Natural killer cell treated with Interleukin-12 subunit alpha and Interleukin-12 subunit beta and Interleukin-15 and Interleukin-18, amount 100 ng/mL, for 72 hours (primary cell): ENCODE measurements at regions not wholly inside any gene's neighbourhood (a gene's known extent, or its start where the extent isn't known, plus 50 kb on each side); places are given as distances from the start of the nearest gene placed in this dataset.

Experiments
- ATAC-seq, 2 donors: fragments of 150-1000 bp; cut with Tn5 transposase in 1 of 2; sonication (Bioruptor Pico), chemical (Tn5 transposase) in 1 of 2; 2 replicates each; pipeline ENCODE4 v1.10.0; 2021
- DNase-seq: peaks from one replicate; pipeline ENCODE4 v3.0.0; 2022; ENCODE audit warnings: low spot score
- H3K27ac Mint-ChIP-seq, 2 donors: 1 replicate in 1 of 2; 2 replicates in 1 of 2; pipeline ENCODE4 v1.8.0; 2022; ENCODE audit warnings: mixed read lengths in 2 of 2, mild to moderate bottlenecking in 1 of 2, moderate library complexity in 1 of 2
- H3K27me3 Mint-ChIP-seq, 2 donors: 1 replicate in 1 of 2; 2 replicates in 1 of 2; pipeline ENCODE4 v1.8.0; 2022; ENCODE audit warnings: mixed read lengths in 2 of 2
- H3K36me3 Mint-ChIP-seq: one replicate; pipeline ENCODE4 v1.8.0; 2022; ENCODE audit warnings: mixed read lengths
- H3K4me1 Mint-ChIP-seq, 2 donors: 1 replicate in 1 of 2; 2 replicates in 1 of 2; pipeline ENCODE4 v1.8.0; 2022; ENCODE audit warnings: low read depth in 2 of 2, mixed read lengths in 2 of 2, mild to moderate bottlenecking in 1 of 2
- H3K4me3 Mint-ChIP-seq: one replicate; pipeline ENCODE4 v1.8.0; 2022; ENCODE audit warnings: mixed read lengths
- H3K9me3 Mint-ChIP-seq: 2 replicates; pipeline ENCODE4 v1.8.0; 2022; ENCODE audit warnings: mixed read lengths

- no peak for DNase-seq
- H3K9me3 Mint-ChIP-seq: no peaks in the 10 kb centered on the region
- peak in 1 of 2 donors; percentile 61 for ATAC-seq
These were observed 129.7 kb downstream of the FAXC start for GRCh38 chr6:99219788-99220187.

GRCh38 chr6:99216959-99217358 lies 132.5 kb downstream of the FAXC start:
- ATAC-seq (no peak), DNase-seq (no peak)
- Mint-ChIP-seq H3K9me3 (no peaks in the 10 kb centered on the region), H3K36me3 (no peaks in the 10 kb centered on the region), H3K4me3 (no peak overlapping the region), H3K4me1 (no peaks in the 10 kb centered on the region), H3K27me3 (peaks cover 0 to 6% of the 10 kb centered on the region in 2 donors), H3K27ac (no peak overlapping the region)

More at GRCh38 chr6:99219788-99220187, 129.7 kb downstream of the FAXC start:
- Mint-ChIP-seq H3K4me3 (no peak overlapping the region), H3K27me3 (peaks cover 0 to 6% of the 10 kb centered on the region in 2 donors), H3K4me1 (no peaks in the 10 kb centered on the region), H3K27ac (no peak overlapping the region), H3K36me3 (no peaks in the 10 kb centered on the region)

- H3K9me3 Mint-ChIP-seq: peaks cover 4% of the 10 kb centered on the region
- H3K27ac Mint-ChIP-seq: no peak overlapping the region
- H3K4me3 Mint-ChIP-seq: no peak overlapping the region
- no peak for ATAC-seq
- DNase-seq: no peak
- no peaks in the 10 kb centered on the region for H3K4me1 Mint-ChIP-seq
- peaks cover 0 to 9% of the 10 kb centered on the region in 2 donors for H3K27me3 Mint-ChIP-seq
- H3K36me3 Mint-ChIP-seq: no peaks in the 10 kb centered on the region
These were observed 153.4 kb downstream of the FAXC start for GRCh38 chr6:99195986-99196655.

GRCh38 chr6:99192561-99192960 lies 156.9 kb downstream of the FAXC start:
- peaks cover 0 to 9% of the 10 kb centered on the region in 2 donors for H3K27me3 Mint-ChIP-seq
- no peaks in the 10 kb centered on the region for H3K36me3 Mint-ChIP-seq
- no peak overlapping the region for H3K27ac Mint-ChIP-seq
- DNase-seq (no peak), ATAC-seq (no peak)
- peaks cover 5% of the 10 kb centered on the region for H3K9me3 Mint-ChIP-seq
- no peak overlapping the region for H3K4me3 Mint-ChIP-seq
- H3K4me1 Mint-ChIP-seq: no peaks in the 10 kb centered on the region

- no peaks in the 10 kb centered on the region for H3K36me3 Mint-ChIP-seq
- ATAC-seq: peak in 1 of 2 donors; percentile 62
- DNase-seq: no peak
- peaks cover 0 to 9% of the 10 kb centered on the region in 2 donors for H3K27me3 Mint-ChIP-seq
- H3K27ac Mint-ChIP-seq: no peak overlapping the region
- H3K4me1 Mint-ChIP-seq: no peaks in the 10 kb centered on the region
- peaks cover 5% of the 10 kb centered on the region for H3K9me3 Mint-ChIP-seq
- H3K4me3 Mint-ChIP-seq: no peak overlapping the region
These were observed 159.4 kb downstream of the FAXC start for GRCh38 chr6:99189823-99190721.

- Mint-ChIP-seq H3K27me3 (no peaks in the 10 kb centered on the region), H3K36me3 (no peaks in the 10 kb centered on the region), H3K27ac (no peak overlapping the region), H3K4me1 (no peaks in the 10 kb centered on the region), H3K4me3 (no peak overlapping the region), H3K9me3 (peaks cover 8% of the 10 kb centered on the region)
- DNase-seq (no peak), ATAC-seq (no peak)
These were observed 162.0 kb downstream of the FAXC start for GRCh38 chr6:99187429-99187828.

GRCh38 chr6:99186417-99186816 lies 163.1 kb downstream of the FAXC start:
- Mint-ChIP-seq H3K4me1 (no peaks in the 10 kb centered on the region), H3K27ac (no peak overlapping the region), H3K9me3 (peaks cover 11% of the 10 kb centered on the region), H3K4me3 (no peak overlapping the region), H3K36me3 (peaks cover 2% of the 10 kb centered on the region), H3K27me3 (no peaks in the 10 kb centered on the region)
- no peak for ATAC-seq
- no peak for DNase-seq

- DNase-seq (no peak), ATAC-seq (no peak)
- no peaks in the 10 kb centered on the region for H3K27me3 Mint-ChIP-seq
- no peaks in the 10 kb centered on the region for H3K4me1 Mint-ChIP-seq
- H3K9me3 Mint-ChIP-seq: peaks cover 13% of the 10 kb centered on the region
- H3K27ac Mint-ChIP-seq: no peak overlapping the region
- H3K36me3 Mint-ChIP-seq: peaks cover 6% of the 10 kb centered on the region
- no peak overlapping the region for H3K4me3 Mint-ChIP-seq
These were observed 163.9 kb downstream of the FAXC start for GRCh38 chr6:99185525-99185924.

GRCh38 chr6:99184696-99185095 lies 164.8 kb downstream of the FAXC start:
- Mint-ChIP-seq H3K27me3 (no peaks in the 10 kb centered on the region), H3K36me3 (peaks cover 6% of the 10 kb centered on the region), H3K4me1 (no peaks in the 10 kb centered on the region), H3K9me3 (peaks cover 13% of the 10 kb centered on the region), H3K4me3 (no peak overlapping the region), H3K27ac (no peak overlapping the region)
- DNase-seq: no peak
- ATAC-seq: no peak

- Mint-ChIP-seq H3K36me3 (peaks cover 11% of the 10 kb centered on the region), H3K4me1 (no peaks in the 10 kb centered on the region)
These were observed 166.4 kb downstream of the FAXC start for GRCh38 chr6:99183066-99183465.

GRCh38 chr6:99181174-99181573 lies 168.3 kb downstream of the FAXC start:
- H3K9me3 Mint-ChIP-seq: peaks cover 12% of the 10 kb centered on the region
- no peaks in the 10 kb centered on the region for H3K4me1 Mint-ChIP-seq
- H3K27me3 Mint-ChIP-seq: no peaks in the 10 kb centered on the region
- no peak for ATAC-seq
- DNase-seq: no peak
- no peak overlapping the region for H3K4me3 Mint-ChIP-seq
- no peak overlapping the region for H3K27ac Mint-ChIP-seq
- H3K36me3 Mint-ChIP-seq: peaks cover 11% of the 10 kb centered on the region

More at GRCh38 chr6:99183066-99183465, 166.4 kb downstream of the FAXC start:
- ATAC-seq (no peak), DNase-seq (no peak)
- Mint-ChIP-seq H3K4me3 (no peak overlapping the region), H3K9me3 (peaks cover 15% of the 10 kb centered on the region), H3K27me3 (no peaks in the 10 kb centered on the region), H3K27ac (no peak overlapping the region)

- ATAC-seq (no peak), DNase-seq (no peak)
- no peak overlapping the region for H3K27ac Mint-ChIP-seq
- H3K4me3 Mint-ChIP-seq: no peak overlapping the region
- H3K4me1 Mint-ChIP-seq: no peaks in the 10 kb centered on the region
- no peaks in the 10 kb centered on the region for H3K27me3 Mint-ChIP-seq
- peaks cover 13% of the 10 kb centered on the region for H3K9me3 Mint-ChIP-seq
- H3K36me3 Mint-ChIP-seq: peaks cover 11% of the 10 kb centered on the region
These were observed 171.3 kb downstream of the FAXC start for GRCh38 chr6:99178168-99178567.

- Mint-ChIP-seq H3K4me3 (no peak overlapping the region), H3K4me1 (no peaks in the 10 kb centered on the region), H3K36me3 (peaks cover 11% of the 10 kb centered on the region), H3K9me3 (peaks cover 13% of the 10 kb centered on the region), H3K27ac (no peak overlapping the region), H3K27me3 (no peaks in the 10 kb centered on the region)
- DNase-seq (no peak), ATAC-seq (no peak)
These were observed 171.7 kb downstream of the FAXC start for GRCh38 chr6:99177736-99178135.

GRCh38 chr6:99165838-99166237 lies 183.6 kb downstream of the FAXC start:
- DNase-seq (no peak), ATAC-seq (no peak)
- Mint-ChIP-seq H3K27ac (no peak overlapping the region), H3K27me3 (peaks cover 0 to 35% of the 10 kb centered on the region in 2 donors), H3K4me1 (no peaks in the 10 kb centered on the region), H3K4me3 (no peak overlapping the region), H3K9me3 (peaks cover 6% of the 10 kb centered on the region), H3K36me3 (no peaks in the 10 kb centered on the region)
